Activated B cell treated with CpG ODN at 0.5 μM for 24 hours (primary cell): ENCODE measurements at regions not wholly inside any gene's neighbourhood (a gene's known extent, or its start where the extent isn't known, plus 50 kb on each side); places are given as distances from the start of the nearest gene placed in this dataset.

Experiments
- ATAC-seq: fragments of 200-7000 bp; cut with Tn5 transposase; one replicate; pipeline ENCODE4 v1.10.0; 2021; ENCODE audit warnings: low read depth, mild to moderate bottlenecking, moderate library complexity
- CTCF ChIA-PET: fragments of 350-600 bp; sonication (Branson Sonifier 250); formaldehyde crosslinking; loops from one replicate; lab custom pipeline; 2021; ENCODE audit warnings: antibody characterized with exemption; lab: Charles Lee
- POLR2A ChIA-PET: fragments of 350-600 bp; sonication (Branson Sonifier 250); formaldehyde crosslinking; loops from one replicate; lab custom pipeline; 2021; ENCODE audit warnings: antibody characterized with exemption; lab: Charles Lee
- DNase-seq: peaks from one replicate; pipeline ENCODE4 v3.0.0; 2022
- H3K27ac Mint-ChIP-seq: one replicate; pipeline ENCODE4 v1.8.0; 2020; ENCODE audit warnings: mixed read lengths
- H3K27me3 Mint-ChIP-seq: one replicate; pipeline ENCODE4 v1.8.0; 2021; ENCODE audit warnings: mixed read lengths
- H3K36me3 Mint-ChIP-seq: one replicate; pipeline ENCODE4 v1.8.0; 2021; ENCODE audit warnings: low read depth, mixed read lengths
- H3K4me1 Mint-ChIP-seq: one replicate; pipeline ENCODE4 v1.8.0; 2021; ENCODE audit warnings: mixed read lengths
- H3K4me3 Mint-ChIP-seq: one replicate; pipeline ENCODE4 v1.8.0; 2020; ENCODE audit warnings: mild to moderate bottlenecking, mixed read lengths
- H3K9me3 Mint-ChIP-seq: one replicate; pipeline ENCODE4 v1.8.0; 2020; ENCODE audit warnings: mixed read lengths
- intact Hi-C: fragments of 100-400 bp; cut with micrococcal nuclease; formaldehyde crosslinking; loops from one replicate; pipeline ENCODE4 v1.15.1; 2024
- TF ChIP-seq, protein P1 (sequence below): fragments of 200-600 bp; IDR thresholded peaks from one replicate; pipeline ENCODE4 v1.8.0; 2022; ENCODE audit warnings: antibody characterized with exemption, mild to moderate bottlenecking

DNA sequence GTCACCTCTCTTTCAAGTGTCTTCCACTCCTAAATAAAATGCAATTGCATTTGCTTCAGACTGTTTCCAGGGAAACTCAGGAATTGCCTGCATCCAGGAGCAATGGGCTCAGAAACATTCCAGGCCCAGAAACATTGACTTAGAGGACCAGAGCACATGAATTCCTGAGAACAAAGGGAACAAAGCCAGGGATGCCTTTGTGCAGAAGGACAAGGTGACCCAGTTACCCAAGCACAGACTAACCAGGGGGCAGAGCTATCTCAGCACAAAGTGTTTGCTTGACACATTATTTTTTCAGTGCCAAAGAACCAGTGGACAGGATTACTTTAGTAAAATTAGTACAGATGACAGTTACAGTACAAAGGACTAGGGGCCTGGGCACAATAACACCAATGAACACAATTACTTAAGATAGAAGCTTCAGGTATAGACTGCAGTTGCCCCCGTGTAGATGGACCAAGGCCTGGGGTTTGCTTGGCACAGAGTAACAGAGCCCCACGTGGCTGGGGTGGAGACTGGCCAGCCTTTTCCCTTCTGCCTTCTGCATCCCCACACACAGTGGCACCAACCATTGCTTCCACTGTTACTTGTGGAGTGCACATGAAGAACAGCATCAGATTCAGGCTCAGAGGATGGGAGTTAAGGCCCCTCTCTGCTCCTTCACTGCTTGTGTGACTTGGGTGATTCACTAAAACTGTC, 500.8 kb downstream of the INSC start:
- Mint-ChIP-seq H3K4me1 (no peaks in the 10 kb centered on the region), H3K27ac (no peak overlapping the region), H3K4me3 (no peak overlapping the region), H3K27me3 (no peaks in the 10 kb centered on the region), H3K9me3 (no peaks in the 10 kb centered on the region), H3K36me3 (no peaks in the 10 kb centered on the region)
- intact Hi-C loops = no loop called here
- CTCF ChIA-PET = no interaction called here
- ATAC-seq = no peak
- DNase-seq = no peak
- TF ChIP-seq, protein P1, sequence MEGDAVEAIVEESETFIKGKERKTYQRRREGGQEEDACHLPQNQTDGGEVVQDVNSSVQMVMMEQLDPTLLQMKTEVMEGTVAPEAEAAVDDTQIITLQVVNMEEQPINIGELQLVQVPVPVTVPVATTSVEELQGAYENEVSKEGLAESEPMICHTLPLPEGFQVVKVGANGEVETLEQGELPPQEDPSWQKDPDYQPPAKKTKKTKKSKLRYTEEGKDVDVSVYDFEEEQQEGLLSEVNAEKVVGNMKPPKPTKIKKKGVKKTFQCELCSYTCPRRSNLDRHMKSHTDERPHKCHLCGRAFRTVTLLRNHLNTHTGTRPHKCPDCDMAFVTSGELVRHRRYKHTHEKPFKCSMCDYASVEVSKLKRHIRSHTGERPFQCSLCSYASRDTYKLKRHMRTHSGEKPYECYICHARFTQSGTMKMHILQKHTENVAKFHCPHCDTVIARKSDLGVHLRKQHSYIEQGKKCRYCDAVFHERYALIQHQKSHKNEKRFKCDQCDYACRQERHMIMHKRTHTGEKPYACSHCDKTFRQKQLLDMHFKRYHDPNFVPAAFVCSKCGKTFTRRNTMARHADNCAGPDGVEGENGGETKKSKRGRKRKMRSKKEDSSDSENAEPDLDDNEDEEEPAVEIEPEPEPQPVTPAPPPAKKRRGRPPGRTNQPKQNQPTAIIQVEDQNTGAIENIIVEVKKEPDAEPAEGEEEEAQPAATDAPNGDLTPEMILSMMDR = no peak
- POLR2A ChIA-PET = no interaction called here

DNA sequence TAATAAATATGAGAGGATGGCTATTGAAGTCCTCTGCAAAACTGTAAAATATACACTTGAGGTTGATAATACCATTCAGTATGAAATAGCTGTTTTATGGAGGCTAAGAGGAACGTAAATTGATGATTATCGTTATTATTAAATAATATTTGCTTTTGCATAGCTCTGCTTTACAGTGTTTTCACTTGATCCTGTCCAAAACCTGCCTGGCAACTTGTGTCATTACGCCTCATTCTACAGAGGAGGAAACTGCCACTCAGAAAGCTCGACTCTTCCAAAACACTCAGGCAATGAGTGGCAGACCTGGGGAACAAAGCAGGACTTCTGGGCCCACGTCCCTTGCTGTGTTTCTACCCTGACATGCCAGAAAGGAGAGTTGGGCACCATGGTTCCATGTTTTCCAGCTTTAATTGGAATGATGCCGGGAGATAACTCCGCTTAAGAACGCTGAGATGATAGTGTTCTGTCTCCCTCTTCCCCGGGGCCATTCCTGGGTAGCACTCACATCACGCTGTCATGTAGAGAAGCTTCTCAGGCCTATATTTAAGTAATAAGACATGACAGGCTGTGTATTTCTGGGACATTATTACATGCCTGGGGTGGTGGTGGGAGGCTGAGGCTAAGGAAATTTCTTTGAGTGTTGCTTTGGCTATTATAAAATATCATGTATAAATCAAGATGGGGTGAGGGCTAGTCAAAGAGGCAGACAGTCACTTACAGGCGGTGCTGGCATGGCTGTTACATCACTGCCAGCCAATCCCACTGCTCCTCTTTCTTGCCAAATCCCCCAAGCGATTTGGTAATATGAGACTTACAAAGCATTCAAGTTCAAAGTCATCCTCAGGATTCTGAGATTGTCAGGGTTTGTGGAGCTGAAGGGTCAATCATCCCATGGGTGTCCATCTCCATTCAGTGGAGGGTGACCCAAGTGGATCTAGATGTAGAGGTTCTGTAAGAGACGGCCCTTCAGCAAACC, 501.7 kb downstream of the INSC start:
- Mint-ChIP-seq H3K4me1 (no peaks in the 10 kb centered on the region), H3K9me3 (no peaks in the 10 kb centered on the region), H3K27ac (no peak overlapping the region), H3K36me3 (no peaks in the 10 kb centered on the region), H3K4me3 (no peak overlapping the region), H3K27me3 (no peaks in the 10 kb centered on the region)
- TF ChIP-seq, protein P1 = no peak
- intact Hi-C loops = no loop called here
- CTCF ChIA-PET = no interaction called here
- ATAC-seq (no peak), DNase-seq (no peak)
- POLR2A ChIA-PET = no interaction called here

- H3K27me3 Mint-ChIP-seq = no peaks in the 10 kb centered on the region
- no peaks in the 10 kb centered on the region for H3K36me3 Mint-ChIP-seq
- ChIA-PET CTCF (no interaction called here), POLR2A (no interaction called here)
- no peaks in the 10 kb centered on the region for H3K4me1 Mint-ChIP-seq
- DNase-seq (no peak), ATAC-seq (no peak)
- no peaks in the 10 kb centered on the region for H3K9me3 Mint-ChIP-seq
- no peak overlapping the region for H3K27ac Mint-ChIP-seq
- no peak overlapping the region for H3K4me3 Mint-ChIP-seq
- intact Hi-C loops = no loop called here
- TF ChIP-seq, protein P1 = no peak
Observed at GRCh38 chr11:15617126-15617525, 502.4 kb downstream of the INSC start.

DNA sequence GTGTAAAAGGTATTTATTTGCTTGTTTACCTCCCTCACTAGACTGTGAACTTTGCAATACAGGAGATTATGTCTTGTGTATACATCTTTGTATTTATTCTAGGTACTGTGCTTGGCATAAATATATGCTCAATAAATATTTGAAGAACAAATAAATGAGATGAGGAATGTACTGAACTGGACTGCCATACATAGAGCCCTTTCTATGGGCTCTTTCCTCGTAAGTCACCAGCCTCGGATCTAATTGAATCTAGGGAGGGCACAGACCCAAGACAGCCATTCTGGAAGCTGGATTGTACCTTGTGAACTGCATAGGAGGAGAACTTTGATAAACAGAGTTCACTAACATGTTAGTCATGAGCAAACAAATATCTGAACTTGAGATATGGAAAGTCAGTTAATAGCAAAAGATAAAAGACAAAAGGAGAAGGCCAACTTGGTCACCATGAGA, 503.9 kb downstream of the INSC start:
- TF ChIP-seq, protein P1 = no peak
- ChIA-PET POLR2A (no interaction called here), CTCF (no interaction called here)
- ATAC-seq (no peak), DNase-seq (no peak)
- Mint-ChIP-seq H3K9me3 (no peaks in the 10 kb centered on the region), H3K4me3 (no peak overlapping the region), H3K27me3 (no peaks in the 10 kb centered on the region), H3K4me1 (no peaks in the 10 kb centered on the region), H3K36me3 (no peaks in the 10 kb centered on the region), H3K27ac (no peak overlapping the region)
- intact Hi-C loops = no loop called here

DNA sequence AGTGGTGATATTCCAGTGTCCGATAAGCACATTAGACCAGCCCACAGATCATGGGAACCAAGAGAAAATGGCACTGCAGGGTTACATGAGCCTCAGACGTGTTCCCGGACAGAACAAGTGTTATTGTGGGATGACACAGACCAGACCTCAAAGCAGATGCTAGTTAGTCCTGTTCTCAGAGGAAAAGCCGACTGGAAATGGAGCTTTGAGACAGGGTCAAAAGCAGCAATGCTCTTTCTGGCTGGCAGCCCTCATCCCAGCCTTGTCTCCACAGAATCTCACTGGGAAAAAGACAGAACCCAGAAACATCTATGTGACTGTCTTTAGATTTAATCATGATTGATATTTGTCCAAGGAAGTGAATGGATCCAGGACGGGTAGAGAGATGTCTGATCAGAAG, 506.8 kb downstream of the INSC start:
- Mint-ChIP-seq H3K9me3 (no peaks in the 10 kb centered on the region), H3K36me3 (no peaks in the 10 kb centered on the region), H3K4me3 (no peak overlapping the region), H3K27me3 (no peaks in the 10 kb centered on the region), H3K27ac (no peak overlapping the region), H3K4me1 (no peaks in the 10 kb centered on the region)
- no peak for DNase-seq
- ATAC-seq = no peak
- intact Hi-C loops = no loop called here
- TF ChIP-seq, protein P1 = no peak
- CTCF ChIA-PET = no interaction called here
- POLR2A ChIA-PET = no interaction called here
